Mononuclear cell (primary cell): ENCODE measurements at regions not wholly inside any gene's neighbourhood (a gene's known extent, or its start where the extent isn't known, plus 50 kb on each side); places are given as distances from the start of the nearest gene placed in this dataset.

Source experiments
- H3K27me3 ChIP-seq: 2 replicates; pipeline ENCODE4 v1.6.0; 2011; ENCODE audit warnings: low read length, control low read depth; ENCODE audit not compliant: insufficient read depth
- H3K4me1 ChIP-seq: 2 replicates; pipeline ENCODE4 v1.5.1; 2011; ENCODE audit warnings: mild to moderate bottlenecking, low read length, control low read depth; ENCODE audit not compliant: insufficient read depth
- H3K4me3 ChIP-seq: 2 replicates; pipeline ENCODE4 v1.5.1; 2011; ENCODE audit warnings: mild to moderate bottlenecking, low read length, moderate library complexity
- H3K9me3 ChIP-seq: 2 replicates; pipeline ENCODE4 v1.5.1; 2011; ENCODE audit warnings: low read depth, mild to moderate bottlenecking, control low read depth, low read length

DNA sequence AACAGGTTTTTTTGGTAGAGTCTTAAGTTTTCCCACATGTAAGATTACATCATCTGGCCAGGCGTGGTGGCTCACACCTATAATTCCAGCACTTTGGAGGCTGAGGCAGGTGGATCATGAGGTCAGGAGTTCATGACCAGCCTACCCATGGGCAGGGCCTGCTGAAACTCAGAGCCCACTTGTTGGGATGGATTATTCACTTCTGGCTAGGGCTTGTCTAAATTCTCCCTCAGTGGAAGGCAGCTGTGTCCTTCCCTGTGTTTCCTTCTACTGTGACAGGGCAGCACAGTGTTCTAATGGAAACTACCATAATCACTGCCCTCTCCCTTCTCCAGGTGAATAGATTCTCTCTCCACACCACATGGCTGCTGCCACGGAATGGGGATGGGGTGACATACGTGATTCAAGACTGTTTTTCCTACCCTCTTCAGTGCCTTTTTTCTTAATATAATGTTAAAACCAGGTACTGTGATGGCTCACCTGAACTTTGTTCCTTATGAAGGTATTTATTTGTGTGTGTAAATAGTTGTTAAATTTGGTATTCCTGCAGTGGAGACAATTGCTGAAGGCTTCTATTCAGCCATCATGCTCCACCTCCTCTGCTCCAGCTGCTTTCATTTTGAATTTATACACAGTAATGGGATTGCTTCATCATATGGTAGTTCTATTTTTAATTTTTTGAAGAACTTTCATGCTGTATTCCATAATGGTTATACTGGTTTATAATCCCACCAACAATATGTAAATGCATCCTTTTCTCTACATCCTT is 287.2 kb upstream of the HS3ST1 start:
- no peaks in the 10 kb centered on the region for H3K9me3 ChIP-seq
- no peak overlapping the region for H3K4me3 ChIP-seq
- H3K4me1 ChIP-seq, result no peaks in the 10 kb centered on the region

DNA sequence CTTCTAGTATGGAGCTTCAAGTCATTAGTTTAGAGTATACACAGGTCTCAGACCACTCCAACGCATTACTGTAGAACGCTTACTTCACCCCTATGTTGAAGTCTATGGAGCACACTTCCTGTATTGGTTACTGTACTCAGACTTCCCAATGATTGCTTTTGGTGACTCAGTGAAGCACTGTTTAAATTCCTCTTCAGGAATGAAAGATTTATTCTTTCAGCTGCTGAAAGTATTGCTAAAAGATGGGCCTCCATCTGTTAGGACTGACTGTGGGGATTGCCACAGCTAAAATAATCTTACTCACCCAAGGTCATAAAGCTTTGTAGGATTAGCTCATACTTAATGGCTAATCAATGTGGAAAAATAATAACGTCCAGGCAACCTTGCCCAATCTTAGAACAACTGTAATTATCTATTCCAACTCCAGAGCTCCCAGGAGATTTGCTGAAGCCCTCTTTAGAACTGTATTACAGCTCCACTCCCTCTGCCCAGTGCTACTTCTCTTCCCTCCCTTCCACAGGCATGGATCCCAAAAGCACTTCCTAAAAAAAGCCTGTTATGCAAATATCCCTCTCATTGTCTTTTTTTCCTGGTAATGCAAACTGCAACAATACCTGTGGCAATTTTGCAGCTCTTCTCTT is 281.9 kb upstream of the HS3ST1 start:
- Histone ChIP-seq H3K27me3 (no peaks in the 10 kb centered on the region), H3K9me3 (no peaks in the 10 kb centered on the region), H3K4me3 (no peak overlapping the region), H3K4me1 (no peaks in the 10 kb centered on the region)

More for the DNA sequence above, 287.2 kb upstream of the HS3ST1 start:
- no peaks in the 10 kb centered on the region for H3K27me3 ChIP-seq

DNA sequence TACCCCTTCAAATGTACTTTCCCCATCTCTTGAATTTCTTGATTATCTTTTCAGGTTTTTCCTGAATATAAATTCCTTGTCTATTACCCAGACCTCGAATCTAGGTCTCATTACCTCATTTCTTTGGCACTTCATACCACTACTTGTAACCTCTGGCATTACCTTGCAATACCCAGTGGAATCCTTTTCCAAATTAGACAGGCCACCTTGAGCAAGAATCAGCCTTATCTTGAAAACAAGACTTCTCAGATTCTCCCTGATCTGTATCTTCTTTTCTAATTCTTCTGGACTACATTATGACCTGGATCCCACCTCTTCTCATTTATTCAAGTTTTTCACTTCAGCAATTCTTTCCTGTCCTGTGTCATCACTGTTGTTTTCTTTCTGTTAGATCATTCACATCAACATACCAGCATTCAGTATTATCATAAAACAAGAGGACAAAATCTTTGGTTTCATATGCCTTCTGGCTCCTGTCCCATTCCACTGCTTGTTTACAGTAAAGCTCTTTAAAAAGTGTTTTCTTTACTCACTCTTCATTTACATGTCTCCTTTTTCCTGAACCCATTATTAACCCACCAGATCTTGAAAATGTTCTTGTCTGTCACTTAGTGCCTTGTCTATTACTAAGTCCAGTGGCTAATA is 275.6 kb upstream of the HS3ST1 start:
- Histone ChIP-seq H3K4me1 (no peaks in the 10 kb centered on the region), H3K9me3 (no peaks in the 10 kb centered on the region), H3K4me3 (no peak overlapping the region), H3K27me3 (no peaks in the 10 kb centered on the region)

DNA sequence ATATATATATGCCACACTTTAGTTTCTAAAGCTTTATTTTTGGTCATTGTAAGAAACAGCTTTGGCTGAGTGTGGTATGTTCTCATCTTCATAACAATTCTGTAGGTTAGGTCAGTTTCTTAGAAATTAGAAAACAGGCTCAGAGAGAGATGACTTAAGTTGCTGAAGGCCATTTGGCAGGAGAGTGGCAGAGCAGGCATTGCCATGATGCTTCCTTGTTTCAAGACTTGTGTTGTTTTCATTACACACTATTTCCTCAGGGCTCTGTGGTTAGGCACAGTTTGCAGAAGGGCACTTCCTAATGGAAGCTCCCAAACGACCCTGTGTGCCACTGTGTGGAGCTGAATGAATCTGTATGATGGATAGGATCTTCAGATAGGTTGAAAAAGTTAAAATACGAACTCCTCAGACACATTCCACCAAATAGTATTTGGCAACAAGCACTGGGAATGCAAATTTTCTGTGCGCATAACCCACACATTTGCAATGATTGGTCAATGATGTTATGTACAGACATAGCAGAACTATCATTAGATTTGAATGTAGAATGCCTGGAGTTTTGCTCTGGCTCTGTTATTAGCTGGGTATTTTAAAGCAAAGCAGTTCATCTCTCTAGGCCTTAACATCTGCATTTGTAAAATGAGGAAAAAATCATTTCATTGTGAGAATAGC is 274.3 kb upstream of the HS3ST1 start:
- H3K4me1 ChIP-seq, result no peaks in the 10 kb centered on the region
- H3K4me3 ChIP-seq, result no peak overlapping the region
- H3K9me3 ChIP-seq, result no peaks in the 10 kb centered on the region
- no peaks in the 10 kb centered on the region for H3K27me3 ChIP-seq

DNA sequence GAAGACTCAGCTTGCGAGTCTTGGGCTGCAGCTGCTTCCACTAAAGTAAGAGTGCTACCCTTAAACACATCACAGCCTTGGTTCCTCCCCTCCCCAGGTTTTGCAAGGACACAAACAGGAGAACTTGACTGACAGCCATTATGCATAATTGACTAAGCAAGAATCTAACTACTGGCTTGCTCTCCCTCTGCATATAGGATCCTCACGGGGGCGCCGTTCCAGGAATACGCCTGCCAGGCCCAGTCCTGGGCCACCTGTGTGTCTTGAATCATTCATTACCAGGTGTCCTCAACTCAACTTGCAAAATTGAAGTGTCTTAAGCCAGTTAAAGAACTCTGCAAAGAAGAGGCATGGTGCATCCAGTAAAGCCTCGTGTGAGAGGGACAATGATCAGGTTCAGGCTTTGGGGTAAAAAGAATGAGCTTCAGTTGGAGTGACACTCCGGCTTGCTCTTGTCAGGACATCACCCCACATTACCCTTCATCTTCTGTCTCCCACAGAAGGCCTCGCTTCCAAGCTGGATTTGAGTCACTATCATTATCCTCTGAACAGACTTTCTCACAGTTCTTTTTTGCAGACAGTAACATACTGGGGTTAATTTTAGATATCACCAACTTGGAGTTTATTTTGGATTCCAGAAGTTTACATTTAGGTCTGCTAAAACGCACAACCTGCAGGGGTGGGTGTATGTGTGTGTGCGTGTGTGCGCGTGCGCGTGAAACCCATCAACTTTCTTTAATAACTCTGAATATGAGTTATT is 273.5 kb upstream of the HS3ST1 start:
- Histone ChIP-seq H3K27me3 (no peaks in the 10 kb centered on the region), H3K4me1 (no peaks in the 10 kb centered on the region), H3K4me3 (no peak overlapping the region), H3K9me3 (no peaks in the 10 kb centered on the region)

DNA sequence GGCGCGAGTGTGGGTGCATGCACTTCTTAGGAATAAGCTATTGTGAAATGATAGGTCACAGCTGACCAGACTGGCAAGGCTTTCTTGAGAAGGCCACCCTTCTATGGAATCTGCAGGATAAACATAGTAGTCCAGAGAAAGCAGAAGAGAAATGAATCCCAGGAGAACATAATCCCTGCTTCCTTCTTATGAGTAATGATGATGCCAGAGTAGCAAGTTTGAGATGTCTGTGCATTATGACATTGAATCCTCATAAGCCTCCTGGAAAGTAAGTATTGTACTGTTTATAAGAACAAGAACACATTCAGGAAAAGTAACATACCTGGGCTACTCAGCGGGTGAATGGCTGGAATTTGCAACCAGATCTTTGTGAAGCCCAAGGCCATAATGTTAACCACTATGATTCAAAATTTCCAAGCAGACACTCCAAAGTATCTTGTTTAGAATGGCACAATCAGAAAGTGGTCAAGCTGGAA is 272.1 kb upstream of the HS3ST1 start:
- Histone ChIP-seq H3K27me3 (no peaks in the 10 kb centered on the region), H3K4me1 (no peaks in the 10 kb centered on the region), H3K9me3 (no peaks in the 10 kb centered on the region), H3K4me3 (no peak overlapping the region)

DNA sequence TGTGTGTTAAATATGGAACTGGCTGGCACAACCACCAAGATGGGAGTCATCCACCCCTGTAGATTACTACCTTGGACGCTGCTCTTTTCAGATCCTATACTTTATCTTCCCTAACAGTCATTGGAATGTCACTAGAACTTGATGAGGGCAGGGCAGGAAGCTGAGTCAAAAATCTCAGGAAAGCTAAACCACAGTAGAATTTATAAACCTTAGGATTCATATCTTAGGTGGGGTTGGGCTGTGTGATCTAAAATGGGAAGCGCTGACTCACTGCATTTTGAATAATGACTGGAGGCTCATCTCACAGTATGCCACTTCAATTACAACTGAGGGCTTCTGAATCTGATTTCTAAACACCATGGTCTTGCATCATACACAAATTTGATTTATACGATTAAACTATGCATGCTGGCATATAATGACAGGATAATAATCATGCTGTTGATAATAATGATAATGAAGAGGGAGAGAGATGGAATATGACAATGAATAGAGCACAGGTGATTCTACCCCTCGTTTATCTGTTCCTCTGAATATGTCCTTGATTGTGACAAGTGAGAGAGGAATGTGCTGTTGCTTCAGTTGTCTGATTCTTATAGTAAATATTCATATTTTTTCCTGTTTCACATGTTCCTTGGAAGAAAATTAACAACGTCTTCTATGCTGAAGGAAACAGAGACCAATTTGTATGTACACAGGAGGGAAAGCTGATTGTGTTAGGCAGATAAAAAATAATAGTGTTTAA is 270.3 kb upstream of the HS3ST1 start:
- no peaks in the 10 kb centered on the region for H3K27me3 ChIP-seq
- H3K4me3 ChIP-seq, result no peak overlapping the region
- no peaks in the 10 kb centered on the region for H3K4me1 ChIP-seq
- H3K9me3 ChIP-seq, result no peaks in the 10 kb centered on the region

DNA sequence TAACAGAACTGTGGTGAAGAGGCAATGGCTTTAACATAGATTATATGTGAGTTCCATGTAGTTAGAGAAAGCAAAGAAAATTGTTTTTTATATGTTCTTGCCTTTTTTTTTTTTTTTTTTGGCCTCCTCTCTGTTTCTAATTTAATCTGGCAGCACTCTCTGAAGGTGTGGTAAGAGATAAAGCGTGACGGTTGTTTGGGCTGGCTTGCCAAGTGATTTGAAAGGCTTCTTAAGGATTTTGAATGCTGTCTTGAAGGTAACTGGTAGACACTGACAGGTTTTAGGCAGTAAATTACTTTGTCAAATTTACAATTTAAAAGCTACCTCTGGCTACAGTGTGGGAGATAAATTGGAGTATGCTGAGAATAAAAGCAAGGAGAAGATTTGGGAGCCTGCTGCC is 269.3 kb upstream of the HS3ST1 start:
- Histone ChIP-seq H3K27me3 (no peaks in the 10 kb centered on the region), H3K4me1 (no peaks in the 10 kb centered on the region), H3K9me3 (no peaks in the 10 kb centered on the region), H3K4me3 (no peak overlapping the region)

DNA sequence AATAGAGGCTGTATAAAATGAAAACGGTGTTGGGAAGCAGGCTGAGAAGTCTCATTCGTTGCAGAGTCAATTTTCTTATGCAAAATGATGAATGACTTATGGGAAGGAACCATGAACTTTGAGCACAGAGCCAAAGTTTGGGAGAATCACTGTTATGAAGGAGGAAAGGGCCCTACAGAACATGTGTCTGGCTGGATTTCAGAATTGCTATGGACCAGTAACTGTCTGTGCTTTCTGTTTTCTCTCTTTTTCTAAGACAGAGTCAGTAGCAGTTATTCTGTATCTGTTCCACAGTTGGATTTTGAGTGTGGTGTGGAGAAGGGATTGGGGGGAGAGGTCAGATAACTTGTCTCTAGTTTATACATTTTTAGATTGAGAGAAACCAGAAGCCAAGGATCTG is 265.0 kb upstream of the HS3ST1 start:
- Histone ChIP-seq H3K27me3 (no peaks in the 10 kb centered on the region), H3K4me3 (no peak overlapping the region), H3K9me3 (no peaks in the 10 kb centered on the region), H3K4me1 (no peaks in the 10 kb centered on the region)

DNA sequence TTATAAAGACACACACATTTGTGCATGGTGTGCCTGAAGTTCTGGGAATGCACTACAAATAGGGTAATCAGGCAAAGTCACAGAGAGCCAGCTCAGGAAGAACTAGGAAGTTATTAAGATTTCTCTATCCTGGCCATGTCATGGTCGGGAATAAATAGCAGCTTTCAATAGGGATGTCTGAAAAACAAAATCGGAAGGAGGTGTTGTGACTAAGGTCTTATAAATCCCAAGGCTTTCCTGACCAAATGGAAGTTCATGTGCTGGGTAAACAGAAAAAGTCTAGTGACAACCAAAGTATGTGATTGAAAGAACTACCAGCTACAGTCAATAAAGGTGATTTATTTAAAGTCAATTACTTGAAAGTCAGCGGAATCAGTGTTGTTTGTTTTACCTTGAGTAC is 262.5 kb upstream of the HS3ST1 start:
- no peaks in the 10 kb centered on the region for H3K27me3 ChIP-seq
- no peaks in the 10 kb centered on the region for H3K4me1 ChIP-seq
- H3K4me3 ChIP-seq, result no peak overlapping the region
- H3K9me3 ChIP-seq, result no peaks in the 10 kb centered on the region

DNA sequence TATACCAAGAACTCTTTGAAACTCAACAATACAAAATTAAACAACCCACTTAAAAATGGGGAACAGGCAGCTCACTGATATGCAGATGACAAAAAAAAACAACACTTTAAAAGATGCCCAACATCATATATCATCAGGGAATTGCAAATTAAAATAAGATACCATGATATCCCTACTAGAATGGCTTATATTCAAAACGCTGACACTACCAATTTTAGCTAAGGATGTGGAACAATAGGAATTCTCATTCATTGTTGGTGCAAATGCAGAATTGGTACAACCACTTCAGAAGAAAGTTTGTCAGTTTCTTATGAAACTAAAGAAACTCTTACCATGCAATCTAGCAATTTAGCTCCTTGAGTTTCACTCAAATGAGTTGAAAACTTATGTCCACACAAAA is 259.0 kb upstream of the HS3ST1 start:
- H3K27me3 ChIP-seq, result no peaks in the 10 kb centered on the region
- no peaks in the 10 kb centered on the region for H3K9me3 ChIP-seq
- H3K4me1 ChIP-seq, result no peaks in the 10 kb centered on the region
- H3K4me3 ChIP-seq, result no peak overlapping the region

DNA sequence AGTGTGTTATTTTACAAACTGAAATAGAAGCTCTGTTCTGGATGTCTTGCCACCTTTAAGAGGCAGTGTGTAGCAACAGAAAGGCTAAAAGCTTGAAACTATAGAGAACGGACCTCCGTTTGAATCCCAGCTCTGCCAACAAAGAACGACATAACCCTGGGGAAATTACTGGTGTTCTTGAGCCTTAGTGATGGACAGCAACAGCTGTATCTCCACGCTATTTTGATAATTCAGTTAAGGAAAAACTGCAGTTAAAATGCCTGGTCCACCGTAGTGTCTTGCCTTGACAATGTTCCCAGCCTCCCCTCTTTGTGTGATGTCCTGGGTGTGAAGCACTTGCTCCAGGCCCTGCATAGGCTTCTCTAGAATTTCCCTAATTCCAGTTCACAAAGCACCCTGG is 256.8 kb upstream of the HS3ST1 start:
- Histone ChIP-seq H3K4me3 (no peak overlapping the region), H3K9me3 (no peaks in the 10 kb centered on the region), H3K4me1 (no peaks in the 10 kb centered on the region), H3K27me3 (no peaks in the 10 kb centered on the region)

DNA sequence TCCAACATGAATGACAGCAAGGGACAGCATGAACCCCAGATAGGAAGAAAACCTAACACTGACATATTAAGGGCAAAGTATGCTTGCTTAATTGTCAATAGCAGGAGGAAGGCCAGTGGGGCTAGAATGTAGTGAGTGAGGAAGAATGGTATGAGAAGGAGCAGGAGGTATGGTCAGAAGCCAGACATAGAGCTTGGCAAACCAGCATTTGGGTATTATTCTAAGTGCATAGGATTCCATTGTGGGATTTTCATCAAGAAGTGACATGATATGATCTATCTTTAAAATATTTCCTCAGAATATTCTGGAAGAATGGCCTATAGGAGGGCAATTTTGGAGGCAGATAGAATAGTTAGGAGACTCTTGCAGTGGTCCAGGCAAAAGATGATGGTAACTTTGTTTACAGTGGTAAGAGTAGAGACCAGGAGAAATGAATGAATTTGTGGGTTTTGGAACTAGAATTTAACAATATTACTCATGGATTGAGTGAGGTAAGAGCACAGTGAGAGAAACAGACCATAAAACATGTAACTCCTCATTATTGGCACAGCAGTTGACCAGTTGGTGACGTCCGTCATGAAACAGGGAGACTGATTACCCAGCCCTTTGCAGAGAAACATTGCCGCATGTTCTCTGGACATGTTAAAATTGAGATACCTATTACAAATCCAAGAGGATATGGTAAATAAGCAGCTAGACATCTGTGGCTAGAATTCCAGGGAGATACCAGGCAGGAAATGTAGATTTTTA is 246.5 kb upstream of the HS3ST1 start:
- H3K4me1 ChIP-seq, result no peaks in the 10 kb centered on the region
- H3K27me3 ChIP-seq, result no peaks in the 10 kb centered on the region
- H3K9me3 ChIP-seq, result no peaks in the 10 kb centered on the region
- H3K4me3 ChIP-seq, result no peak overlapping the region
